Activated CD4-positive, alpha-beta T cell treated with anti-CD3 and anti-CD28 coated beads, Interleukin-2, amount 50 U/mL, for 16 hours (primary cell): ENCODE measurements at regions not wholly inside any gene's neighbourhood (a gene's known extent, or its start where the extent isn't known, plus 50 kb on each side); places are given as distances from the start of the nearest gene placed in this dataset.
"Not testable (repeated sequence)": the region's sequence is repeated elsewhere in the genome, so short reads cannot be mapped to it uniquely, and the experiment has no call there.

Experiments used
- DNase-seq: peaks from one replicate; pipeline ENCODE4 v3.0.0-alpha.2; 2020

DNA sequence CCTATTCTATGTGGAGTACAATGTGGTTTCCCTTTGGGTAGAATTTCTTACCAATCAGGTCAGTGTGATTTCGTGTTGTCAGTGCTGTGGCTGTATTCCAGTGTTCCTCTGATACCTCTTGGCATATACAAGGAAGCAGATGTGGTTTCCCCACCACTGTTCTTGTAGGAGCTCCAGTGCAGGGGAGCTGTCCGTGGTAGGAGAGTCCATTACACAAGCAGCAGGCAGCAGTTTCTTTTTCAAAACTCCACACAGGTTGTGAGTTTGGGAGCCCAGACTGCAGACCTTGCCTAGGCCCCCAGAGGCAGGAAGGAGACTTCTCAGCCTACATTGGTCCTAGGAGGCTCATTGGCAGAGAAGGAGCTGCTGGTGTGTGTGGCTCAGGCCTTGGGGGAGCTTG is 452.8 kb downstream of the AACS start:
- no peak for DNase-seq

DNA sequence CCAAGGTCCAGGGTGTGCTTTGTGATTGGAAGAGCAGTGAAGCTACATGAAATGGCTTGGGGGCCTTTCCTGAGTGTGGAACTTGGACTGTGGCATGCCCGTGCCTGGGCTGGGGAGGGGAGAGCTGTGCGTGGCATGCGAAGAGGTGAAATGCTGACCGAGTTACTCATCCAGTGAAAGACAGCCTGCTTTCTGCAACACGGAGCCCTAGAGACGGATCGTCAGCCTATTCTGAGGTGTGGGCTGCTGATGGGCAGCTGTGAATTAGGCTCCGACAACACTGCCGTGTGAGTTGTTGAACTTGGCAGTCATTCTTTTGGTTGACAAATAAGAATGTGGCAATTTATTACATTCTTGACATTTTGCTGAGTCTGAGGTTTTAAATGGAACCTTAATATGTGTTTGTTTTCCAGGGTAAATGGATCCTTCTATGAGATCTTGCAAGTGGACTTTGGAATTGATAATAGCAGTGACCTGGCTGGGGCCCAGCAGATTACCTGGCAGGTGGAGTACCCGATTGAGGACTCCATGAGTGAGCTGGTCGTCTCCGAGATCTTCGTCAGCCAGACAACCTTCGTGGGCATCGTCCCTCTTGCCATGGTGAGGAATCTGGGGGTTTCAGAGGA is 453.9 kb downstream of the AACS start:
- no peak for DNase-seq

DNA sequence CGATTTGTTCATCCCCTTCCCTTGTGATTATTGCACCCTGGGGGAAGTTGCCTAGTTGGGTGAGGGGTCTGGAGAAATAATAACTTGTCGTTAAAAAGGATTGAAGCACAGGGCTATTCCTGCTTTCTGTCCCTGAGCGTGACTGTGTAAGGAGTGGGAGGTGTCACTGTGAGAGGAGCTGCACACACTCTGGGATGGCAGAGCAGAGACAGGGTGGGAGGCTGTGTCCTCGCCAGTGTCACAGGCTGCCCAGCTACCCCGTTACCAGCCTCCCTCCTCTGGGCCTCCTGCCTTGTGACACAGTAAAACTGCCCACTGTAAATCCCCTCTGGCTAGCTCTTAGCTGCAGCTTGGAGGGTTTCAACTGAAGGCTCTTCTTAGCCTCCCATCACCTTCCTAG is 460.6 kb downstream of the AACS start:
- DNase-seq = no peak

DNA sequence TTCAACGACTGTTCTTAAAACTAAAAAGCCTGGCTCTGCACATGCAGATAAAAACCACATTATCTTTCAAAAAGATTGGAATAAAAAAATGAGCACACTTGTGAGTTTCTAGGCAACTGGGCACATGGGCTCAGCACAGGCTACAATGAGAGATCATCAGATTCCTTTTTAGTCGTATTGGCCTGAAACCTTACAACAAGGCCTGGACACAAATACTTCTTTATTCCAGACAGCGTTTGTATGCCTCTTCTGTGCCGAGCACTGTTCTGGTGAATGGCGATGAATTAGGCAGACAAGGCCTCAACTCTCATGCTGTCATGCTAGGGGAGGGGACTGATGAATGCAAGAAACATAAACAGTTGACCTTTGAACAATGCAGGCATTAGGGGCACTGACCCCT is 463.0 kb downstream of the AACS start:
- no peak for DNase-seq

DNA sequence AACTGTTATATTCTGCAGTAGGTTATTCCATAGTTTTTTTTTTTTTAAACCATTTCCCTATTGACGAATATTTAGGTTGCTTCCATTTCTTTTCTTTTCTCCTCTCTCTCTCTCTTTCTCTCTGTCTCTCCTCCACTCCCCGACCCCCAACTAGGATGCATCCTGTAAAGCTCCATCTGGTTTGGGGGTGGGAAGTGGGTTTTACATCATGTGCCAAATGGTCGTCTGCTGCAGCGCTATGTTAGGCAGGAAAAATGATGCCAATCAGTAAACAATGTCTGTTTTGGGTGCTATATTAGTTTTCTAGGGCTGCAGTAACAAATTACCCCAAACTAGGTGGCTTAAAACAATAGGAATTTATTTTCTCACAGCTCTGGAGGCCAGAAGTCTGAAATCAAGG is 465.0 kb downstream of the AACS start:
- no peak for DNase-seq

DNA sequence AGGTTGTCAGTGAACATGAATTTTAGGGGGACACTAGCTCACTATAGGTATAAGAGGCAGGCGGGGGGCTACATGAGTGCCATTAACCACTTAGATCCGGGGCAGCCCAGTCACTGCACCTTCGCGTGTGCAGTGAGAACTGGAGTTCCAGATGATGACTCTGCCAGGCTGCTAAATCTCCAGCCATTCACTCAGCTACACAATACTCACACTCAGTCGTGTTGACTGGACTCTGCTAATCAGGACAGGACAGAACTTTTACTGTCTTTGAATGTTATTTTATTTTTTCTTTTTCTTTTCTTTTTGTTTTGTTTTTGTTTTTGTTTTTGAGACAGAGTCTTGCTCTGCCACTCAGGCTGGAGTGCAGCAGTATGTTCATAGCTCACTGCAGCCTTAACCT is 465.6 kb downstream of the AACS start:
- no peak for DNase-seq

DNA sequence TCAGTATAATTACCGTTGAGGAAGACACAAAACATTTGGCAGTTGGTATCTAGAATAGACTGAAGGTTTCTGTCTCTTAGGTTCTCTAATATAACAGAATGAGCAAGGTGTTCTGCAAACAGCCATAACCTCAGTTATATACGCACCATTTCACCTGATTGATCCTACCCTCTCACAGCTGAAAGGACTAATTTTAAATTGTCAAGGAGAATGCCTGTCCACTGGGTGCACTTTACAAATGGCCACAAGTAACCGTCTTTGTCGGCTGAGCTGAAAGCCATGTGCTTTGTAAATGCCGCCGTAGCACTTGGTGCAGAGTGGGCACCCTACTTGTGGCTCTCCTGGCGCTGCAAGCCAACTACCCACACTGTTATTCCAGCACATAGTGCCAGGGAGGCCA is 466.3 kb downstream of the AACS start:
- no peak for DNase-seq

DNA sequence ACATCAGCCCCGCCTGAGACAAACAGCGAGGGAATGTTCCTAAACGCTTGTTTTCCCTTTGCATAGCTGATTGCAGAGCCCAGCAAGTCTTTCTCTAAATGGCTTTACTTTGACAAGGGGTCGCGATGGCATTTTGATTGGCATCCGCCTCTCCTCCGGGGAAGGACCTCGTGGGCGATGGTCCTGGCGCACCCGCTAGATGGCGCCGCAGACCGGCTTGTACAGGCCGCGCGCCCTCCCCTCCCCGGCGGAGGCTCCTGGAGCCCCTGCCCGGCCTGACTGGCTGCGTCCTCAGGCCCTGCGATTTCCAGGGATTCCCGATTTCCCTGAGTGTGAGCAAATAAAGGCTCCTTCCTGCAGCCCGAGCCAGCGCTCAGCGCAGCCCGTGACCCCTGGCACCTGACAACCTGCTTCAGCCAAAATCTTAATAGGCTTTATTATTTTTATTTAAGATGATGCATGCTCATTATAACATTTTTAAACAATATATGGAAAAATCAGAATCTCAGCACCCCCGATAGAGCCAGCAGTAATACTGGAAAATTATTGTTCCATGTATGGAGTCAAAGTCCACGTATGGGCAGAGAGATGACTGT is 468.3 kb downstream of the AACS start:
- peak; percentile 39 for DNase-seq

DNA sequence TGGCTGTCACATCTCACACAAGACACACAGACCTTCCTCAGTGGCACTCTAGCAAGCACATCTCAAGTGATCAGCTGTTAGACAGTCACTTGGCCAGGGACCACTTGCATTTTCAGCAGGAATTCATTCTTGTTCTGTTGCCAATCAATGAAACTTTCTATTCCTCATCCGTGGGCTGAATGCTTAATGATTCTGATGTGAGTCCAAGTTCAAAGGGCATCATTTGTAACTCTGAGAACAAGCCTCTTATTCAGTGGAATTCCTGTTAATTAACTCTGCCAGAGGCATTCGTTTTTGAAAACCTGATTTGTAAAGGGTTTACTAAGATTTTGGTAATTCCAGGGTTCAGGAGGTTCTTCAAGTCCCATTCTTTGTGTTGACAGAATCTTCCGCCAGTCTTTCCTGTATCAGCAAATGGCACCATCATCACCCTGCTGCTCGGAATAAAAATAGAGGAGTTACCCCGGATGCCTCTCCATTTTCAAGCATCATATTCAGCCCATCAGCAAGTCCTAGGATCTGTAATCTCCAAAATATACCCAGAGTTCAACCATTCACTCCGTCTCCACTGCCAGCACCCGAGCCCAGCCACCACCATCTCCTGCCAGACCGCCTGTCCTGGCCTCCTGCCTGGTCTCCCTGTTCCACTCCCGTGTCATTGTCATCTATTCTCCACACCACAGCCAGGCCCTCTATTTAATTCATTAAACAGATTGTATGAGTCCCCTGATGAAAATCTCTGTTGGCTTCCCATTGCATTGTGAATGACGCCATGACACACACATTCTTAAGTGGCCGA is 473.4 kb downstream of the AACS start:
- no peak for DNase-seq

DNA sequence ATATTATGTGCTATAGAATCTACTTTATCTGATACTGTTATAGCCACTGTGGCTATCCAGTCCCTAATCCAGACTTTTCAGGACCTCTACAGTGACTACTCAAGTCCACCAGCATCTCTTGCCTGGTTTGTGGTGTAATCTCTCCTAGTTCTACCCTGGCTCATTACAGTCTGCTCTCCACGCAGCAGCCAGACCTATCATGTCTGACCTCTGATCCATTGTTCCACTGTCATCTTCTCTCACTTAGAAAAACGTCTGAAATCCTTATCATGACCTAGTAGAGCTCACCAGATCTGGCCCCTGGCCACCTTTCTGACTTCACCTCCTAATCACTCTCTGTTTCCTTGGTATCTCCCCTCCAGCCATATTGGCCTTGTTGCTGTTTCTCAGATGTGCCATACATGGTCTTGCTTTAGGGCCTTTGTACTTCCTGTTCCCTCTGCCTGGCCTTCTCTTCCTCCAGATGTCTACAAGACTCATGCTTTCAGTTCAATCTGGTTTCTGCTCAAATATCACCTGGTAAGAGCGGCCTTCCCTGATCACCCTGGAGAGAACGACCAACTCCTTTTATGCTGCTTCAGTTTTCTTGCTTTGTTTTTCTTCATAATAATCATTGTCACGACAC is 475.5 kb downstream of the AACS start:
- DNase-seq = no peak

DNA sequence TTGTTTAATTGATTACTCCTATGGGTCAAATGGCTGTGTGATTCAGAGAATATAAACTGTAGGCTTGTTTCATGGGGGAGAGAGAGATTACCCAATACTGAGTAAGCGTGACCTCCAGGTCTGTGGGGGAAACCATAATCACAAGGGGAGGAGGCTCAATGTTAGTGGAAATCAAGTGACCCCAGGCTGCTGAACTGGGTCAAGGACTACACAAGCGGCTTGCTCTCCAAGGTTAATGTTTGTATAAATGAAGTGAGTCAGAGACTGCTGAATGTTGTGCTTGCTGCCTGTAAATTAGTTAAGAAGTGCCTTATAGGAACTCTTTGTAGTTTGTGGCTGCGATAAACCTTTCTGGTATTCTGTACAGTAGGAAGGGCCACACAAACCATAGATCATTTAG is 479.7 kb downstream of the AACS start:
- no peak for DNase-seq

DNA sequence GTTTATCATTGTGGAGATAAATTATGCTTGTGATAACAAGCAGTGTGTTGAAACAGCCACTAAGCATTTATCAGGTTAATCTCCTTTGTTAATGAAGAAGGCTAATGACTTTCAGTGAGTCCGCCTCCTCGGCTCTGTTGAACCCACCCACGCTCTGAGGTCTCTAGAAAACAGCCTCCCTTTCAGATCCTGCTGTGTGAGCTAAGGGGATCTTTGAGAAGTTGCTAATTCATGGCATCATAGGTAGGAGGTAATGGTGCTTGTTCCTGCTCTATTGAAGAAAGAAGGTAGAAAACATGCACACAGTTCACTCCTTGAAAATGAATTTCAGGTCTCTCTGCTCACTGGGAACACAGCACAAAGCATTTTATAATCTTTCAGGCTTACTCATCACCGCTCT is 483.9 kb downstream of the AACS start:
- no peak for DNase-seq

DNA sequence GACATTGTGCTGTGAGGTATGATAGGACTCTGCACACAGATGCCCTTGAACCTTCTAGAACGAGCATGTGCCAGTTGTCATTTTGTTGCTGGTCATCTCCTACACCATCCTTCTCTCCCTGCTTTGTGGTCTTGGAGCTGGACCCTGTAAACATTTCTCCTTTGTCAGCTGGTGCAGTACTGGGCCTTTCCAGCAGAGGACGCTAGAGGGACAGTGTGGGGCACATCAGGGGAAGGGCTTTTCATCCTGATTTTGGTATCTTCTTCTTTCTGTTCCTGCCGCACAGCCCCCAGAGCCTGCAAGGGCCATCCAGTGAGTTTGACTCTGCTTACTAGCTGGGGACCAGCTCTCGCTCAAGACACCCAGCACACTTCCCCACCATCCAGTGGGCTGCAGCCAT is 484.6 kb downstream of the AACS start:
- DNase-seq = peak; percentile 3

DNA sequence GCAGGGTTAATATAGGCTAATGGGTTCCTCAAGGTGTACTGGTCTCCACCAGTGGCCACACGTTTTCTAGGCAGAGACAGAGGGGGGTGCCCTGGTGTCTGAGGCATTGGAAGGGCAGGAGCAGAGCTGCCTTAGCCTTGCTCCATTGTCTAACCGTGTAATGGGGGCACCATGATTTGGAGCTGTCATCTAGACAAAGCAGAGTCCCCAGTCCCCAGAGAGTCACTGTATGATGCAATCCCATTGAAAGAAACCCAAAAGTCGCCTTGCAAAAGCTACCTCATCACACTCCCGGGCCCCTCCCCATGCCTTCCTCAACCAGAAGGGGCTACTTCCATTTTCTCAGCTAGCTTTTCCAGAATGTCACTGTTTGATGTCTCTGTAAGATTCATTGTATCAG is 487.1 kb downstream of the AACS start:
- DNase-seq = no peak

DNA sequence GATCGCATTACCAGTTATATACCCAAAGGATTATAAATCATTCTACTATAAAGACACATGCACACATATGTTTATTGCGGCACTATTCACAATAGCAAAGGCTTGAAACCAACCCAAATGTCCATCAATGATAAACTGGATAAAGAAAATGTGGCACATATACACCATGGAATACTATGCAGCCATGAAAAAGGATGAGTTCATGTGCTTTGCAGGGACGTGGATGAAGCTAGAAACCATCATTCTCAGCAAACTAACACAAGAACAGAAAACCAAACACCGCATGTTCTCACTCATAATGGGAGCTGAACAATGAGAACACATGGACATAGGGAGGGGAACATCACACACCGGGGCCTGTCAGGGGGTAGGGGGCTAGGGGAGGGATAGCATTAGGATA is 495.8 kb downstream of the AACS start:
- DNase-seq = not testable (repeated sequence)

DNA sequence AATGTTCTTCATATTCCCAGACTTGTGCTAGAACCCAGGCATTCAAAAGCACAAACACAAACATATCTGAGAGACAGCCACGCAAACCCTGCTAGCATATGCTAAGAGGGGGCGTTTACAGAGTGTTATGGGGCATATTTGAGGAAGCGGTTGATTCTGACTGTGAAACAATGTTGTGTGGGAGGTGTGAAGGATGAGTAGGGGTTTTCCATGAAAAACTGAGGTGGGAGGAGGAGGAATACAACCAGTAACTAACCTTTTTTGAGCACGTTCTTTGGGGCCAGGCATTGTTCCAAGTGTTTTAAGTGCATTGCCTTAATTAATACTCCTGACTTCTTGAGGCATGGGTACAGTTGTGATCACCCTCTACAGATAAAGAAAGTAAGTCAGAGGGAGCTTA is 499.5 kb downstream of the AACS start:
- DNase-seq = no peak

DNA sequence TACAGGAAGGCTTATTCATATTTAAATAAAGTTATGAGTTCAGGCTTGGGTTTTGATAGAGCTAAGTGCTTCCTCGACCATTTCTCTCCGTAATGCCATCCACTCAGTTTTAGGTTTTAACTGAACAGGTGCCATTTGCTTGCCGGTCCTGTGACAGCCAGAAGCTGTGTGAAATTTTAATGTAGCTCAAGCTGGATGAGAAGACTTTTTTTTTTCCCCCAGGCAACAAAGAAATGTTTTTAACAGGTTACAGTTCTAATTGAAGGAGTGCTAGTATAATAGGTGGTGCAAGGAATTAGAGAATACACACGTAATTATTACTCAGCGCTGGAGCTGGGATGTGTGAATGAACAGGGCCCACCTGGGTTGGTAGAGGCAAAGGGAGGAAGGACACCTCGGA is 502.3 kb downstream of the AACS start:
- DNase-seq = no peak

DNA sequence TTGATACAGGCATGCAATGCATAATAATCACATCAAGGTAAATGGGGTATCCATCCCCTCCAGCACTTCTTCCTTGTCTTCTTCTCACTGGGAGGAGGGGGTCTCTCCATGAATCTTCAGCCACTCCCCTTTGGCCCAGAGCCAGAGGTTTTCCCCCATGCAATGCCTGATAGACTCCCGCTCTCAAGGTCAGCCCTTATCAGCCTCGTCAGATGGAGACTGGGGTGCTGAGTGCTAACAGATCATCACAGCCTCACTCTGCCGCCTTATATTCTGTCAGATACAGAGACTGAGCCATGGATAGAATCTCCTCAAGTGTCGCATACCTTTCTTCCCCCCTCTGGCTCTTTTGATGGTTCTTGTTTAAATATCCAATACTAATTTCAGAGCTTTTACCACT is 503.1 kb downstream of the AACS start:
- DNase-seq = no peak

DNA sequence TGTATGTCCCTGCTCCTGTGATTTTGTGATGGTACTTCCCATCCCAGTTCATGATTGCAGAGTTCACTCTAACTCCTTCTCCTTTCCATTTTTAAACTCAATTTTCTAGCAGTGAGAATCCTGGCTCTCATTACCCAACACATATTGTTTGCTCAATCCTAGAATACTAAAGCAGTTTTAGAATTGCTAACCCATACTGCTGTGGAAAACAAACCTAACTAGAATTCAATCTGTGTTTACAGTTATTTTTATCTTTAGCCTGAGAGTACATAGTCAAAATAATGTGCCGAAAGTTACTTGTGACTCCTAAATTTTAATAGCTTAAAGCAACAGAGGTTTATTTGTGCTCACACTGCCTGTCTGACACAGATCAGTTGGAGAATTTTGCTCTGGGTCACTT is 508.0 kb downstream of the AACS start:
- DNase-seq = no peak

DNA sequence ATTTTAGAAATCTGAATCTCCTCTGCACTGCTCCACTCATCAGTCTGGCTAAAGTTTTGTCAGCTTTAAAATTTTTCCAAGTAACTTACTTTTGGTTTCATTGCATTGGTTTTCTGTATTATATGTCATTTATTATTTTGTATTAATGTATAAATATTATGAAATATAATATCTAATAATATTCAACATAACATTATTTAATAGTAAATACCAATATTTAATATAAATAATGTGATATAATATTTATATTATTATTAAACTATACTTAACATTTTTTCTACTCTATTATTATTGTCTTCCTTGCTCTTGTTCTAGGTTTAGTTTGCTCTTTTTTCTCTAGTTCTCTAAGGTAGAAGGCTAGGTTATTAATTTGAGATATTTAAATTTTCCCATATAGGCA is 512.1 kb downstream of the AACS start:
- no peak for DNase-seq

DNA sequence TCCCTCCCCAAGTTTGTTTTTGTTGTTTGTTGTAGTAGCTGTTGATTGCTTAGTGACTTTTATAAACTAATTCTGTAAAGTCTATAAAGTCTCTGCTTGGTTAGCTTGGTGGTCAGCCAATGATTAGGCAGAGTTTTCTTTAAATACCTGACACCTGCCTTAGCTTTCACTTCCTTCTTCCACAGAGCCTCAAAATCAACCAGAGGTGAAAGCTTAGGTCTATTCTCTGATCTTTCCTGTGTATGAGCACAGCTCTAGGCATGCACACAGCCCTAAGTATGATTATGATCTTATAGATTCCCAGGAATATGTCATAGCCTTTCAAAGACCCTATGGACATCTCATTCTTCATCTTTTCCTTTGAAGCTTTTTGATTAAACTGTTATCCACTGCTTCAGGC is 514.7 kb downstream of the AACS start:
- no peak for DNase-seq

DNA sequence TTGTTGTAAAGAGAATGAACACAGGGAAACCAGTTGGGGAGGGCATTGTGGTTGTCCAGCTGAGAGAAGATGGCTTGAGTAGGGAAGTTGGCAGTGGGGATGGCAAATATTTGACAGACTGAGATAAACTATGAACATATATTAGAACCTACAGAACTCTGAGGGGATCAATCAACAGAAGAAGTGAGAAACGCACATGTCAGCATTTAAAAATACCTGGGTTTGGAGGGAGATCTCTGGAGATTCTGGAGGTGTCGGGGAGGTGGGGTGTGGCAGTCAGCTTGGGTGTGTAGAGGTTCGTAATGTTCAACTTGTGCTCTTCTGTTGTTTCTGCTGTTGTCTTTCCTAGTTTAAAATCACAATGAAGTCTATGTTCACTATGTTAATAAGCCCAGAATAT is 517.8 kb downstream of the AACS start:
- no peak for DNase-seq

DNA sequence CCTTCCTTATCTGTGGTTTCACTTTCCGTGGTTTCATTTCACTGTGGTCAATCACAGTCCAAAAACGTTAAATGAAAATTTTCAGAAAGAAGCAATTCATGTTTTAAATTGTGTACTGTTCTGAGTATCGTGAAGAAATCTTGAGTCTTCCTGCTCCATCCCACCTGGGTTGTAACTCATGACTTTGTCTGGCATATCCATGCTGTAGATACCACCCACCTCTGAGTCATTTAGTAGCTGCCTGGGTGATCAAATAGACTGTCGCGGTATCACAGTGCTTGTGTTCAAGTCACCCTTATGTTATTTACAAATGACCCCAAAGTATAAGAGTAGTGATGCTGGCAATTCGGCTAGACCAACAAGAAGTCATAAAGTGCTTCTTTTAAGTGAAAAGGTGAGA is 521.2 kb downstream of the AACS start:
- DNase-seq = no peak

DNA sequence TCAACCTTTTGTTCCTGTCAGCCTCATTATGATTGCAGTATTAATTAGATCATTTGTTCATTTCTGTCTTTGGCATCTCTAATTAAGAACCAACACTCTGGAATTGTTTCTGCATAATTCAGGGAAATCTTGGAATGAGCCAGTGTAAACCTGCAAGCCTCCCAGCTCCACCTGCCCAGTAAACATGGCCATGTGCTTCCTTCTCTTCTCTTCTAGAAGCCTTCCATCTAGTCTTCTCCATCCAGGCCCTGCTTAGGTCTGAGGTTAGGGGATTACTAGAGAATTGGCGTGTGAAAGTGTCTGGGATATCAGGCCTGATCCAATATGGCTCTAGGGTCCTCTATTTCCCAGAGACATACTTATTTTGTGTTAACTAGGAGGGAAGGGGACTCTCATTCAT is 528.0 kb downstream of the AACS start:
- DNase-seq = no peak
